SW480 (cell line): ENCODE measurements at regions not wholly inside any gene's neighbourhood (a gene's known extent, or its start where the extent isn't known, plus 50 kb on each side); places are given as distances from the start of the nearest gene placed in this dataset.
A peak's percentile ranks its signal among the peaks of the same experiment; 100 is the strongest.

Source experiments
- DNase-seq: peaks from one replicate; pipeline ENCODE4 v3.0.0-alpha.2; 2016; ENCODE audit warnings: low spot score

DNA sequence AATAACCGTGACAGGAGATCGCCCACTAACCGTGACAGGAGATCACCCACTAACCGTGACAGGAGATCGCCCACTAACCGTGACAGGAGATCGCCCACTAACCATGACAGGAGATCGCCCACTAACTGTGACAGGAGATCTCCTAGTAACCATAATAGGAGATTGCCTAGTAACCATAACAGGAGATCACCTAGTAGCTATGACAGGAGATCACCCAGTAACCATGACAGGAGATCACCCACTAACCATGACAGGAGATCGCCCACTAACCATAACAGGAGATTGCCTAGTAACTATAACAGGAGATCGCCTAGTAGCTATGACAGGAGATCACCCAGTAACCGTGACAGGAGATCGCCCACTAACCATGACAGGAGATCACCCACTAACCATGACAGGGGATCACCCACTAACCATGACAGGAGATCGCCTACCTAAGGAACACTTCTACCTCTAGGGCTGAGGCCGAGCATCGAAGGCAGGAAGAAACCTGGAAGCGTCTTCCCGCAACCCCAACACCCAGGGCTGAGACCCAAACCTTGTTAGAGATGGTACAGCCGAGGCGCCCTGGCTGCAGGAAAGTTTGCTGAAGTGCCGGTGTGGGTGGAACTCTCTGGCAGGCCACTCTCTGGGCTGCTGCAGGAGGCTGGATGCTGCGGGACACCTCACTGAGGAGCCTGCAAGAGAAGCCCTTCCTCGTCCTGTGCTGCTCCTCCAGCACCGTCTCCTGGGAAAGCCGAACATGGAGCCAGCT is 67.5 kb upstream of the THY1 start:
- DNase-seq = no peak

DNA sequence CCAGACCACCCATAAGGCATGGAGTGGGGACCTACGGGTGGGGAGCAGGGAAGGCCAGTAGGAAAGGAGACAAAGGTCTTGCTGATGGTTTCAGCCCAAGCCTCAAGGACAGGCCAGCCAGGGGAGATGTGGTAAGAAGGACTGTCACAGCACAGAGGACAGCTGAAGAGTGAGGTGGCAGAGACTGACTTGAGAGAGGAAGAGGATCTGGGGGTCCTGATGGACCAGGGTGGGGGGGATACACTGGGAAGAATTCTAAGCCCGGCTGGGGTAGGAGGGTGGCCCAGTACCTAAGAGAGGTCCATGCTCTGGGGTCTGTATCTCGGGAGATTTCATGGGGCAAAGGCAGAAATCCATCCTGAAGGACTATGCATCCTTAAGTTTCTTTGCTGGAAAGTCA is 66.1 kb upstream of the THY1 start:
- DNase-seq = no peak

DNA sequence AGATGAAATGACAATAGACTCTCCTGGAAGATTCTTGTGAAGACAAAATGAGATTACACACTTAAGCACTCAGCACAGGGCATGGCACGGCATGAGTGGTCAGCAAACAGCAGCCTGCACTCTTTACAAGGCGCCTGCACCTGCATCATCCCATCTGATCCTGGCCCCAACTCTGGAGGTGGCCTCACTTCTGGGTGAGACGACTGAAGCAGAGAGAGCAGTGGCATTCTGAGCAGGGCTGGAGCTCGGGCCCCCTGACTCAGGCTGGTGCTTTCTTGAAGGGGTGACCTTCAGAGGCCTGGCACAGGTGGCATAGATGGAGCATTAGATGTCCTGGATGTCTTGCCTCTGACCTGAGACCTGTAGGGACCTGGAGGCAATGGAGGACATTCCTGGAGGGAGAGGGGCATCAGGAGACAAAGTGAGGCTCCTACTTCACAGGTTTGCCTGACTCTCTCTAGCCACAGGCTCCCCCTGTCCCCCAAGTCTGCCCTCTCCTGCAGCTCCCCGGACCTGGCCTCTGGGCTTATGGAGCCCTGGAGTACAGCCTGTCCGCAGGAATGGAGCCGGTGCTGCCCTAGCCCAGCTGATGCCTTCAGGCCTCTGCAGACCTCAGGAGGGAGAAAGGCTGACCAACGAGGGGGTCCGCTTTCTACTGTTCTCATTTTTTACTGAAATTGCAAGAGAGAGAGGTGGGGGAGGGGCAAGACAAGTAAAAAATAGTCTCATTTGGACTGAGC is 65.5 kb upstream of the THY1 start:
- DNase-seq = no peak

DNA sequence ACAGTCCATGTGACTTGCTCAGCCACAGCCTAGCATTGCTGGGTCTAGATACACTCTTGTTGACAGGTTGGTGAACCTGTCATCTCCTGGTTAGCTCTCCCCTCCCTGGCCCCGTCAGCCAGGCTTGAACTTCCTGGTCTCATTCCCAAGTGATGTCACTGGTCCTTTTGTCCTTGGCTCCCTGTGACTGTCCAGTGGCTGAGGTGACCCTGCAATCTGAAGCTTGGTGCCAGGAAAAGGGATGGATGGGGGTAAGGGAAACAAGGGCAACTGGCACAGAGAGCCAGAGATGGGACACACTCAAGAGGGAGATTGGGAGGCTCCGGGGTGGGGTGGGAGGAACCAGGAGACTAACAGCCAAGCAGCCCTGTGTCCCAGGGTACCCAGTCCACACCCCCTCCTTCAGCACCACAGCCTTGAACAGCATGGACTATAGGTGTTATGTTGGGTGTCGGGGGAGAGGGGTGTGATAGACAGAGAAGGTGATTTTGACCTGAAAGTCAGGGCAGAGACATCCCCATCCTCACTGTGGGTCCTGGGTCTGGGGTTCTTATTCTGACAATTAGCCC is 63.8 kb upstream of the THY1 start:
- DNase-seq = no peak

DNA sequence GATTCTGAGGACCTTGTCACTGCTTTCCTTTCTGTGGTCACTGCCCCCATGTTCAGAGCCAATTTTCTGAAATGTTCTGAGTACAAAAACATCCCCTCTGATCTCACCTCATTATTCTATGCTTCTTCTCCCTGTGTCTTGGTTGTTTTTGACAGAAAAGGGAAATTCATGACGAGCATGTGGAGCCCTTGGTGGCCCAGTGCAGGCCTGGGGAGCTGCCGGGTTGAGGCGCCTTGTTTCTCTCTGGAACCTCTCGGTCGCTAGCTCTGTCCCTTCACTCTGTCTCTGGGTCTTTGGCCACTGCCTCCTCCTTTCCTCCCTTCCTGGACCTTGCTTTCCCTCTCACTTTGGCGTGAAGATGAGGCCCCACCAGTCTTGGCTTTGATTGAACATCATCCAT is 63.0 kb upstream of the THY1 start:
- no peak for DNase-seq

DNA sequence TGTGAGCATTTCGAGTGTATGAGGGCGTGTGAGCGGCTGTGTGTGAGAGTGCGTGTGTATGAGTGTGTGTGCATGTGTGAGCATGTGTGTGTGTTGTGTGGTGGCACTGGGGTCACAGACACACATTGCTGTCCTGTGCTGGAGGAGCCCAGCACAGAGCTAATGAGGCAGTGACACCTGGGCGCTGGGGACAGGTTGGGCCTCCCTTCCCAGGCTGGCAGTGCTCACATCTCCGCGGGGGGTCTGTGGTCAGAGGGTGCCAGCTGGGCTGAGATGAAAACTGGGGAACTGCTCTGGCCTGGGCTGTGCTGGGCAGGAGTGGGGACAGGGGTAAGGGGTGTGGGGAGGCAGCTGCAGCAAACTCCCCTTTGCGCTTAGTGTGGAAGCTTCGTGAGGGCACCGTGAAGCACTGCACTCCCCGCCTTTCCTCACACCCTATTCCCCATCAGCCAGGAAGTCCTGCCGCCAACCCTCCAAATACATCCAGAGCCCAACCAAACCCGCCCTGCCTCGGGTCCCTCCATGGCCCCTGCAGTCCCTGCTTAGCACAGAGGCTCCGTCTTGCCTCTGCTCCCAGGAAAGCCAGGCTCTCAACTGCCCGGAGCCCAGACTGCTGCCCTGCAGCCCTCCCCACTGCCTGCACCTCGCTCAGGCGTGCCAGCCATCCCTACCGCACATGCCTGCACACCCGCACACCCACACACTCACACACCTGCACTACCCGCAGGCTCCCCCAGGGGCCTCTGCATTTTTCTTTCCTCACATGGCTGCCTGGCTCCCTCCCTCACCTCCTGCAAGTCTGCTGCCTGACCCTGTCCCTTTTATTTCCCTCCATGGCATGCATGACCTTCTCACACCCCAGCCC is 62.0 kb upstream of the THY1 start:
- DNase-seq = peak; percentile 70

DNA sequence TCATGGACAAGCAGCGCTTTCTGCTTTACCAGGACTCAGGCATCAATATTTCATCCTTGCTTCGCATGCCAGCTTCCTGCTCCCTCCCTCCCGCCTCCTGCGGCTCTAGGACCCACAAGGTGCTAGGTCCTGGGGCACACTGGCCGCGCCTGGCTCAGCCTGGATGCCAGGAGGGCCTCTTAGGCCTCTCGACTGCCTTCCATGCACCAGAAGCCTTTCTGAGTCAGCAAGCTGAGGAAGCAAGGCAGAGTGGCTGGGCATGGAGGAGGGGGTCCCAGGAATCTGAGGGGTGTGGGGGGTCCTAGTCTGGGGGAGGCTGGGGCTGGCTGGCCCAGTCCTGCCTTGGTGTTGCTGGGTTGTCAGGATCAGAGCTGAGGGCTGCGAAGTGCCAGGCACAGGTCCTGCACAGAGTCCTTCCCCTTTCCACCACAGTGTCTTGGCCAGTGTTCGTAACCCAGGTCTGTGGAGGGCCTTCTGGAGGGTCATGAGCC is 61.0 kb upstream of the THY1 start:
- no peak for DNase-seq

DNA sequence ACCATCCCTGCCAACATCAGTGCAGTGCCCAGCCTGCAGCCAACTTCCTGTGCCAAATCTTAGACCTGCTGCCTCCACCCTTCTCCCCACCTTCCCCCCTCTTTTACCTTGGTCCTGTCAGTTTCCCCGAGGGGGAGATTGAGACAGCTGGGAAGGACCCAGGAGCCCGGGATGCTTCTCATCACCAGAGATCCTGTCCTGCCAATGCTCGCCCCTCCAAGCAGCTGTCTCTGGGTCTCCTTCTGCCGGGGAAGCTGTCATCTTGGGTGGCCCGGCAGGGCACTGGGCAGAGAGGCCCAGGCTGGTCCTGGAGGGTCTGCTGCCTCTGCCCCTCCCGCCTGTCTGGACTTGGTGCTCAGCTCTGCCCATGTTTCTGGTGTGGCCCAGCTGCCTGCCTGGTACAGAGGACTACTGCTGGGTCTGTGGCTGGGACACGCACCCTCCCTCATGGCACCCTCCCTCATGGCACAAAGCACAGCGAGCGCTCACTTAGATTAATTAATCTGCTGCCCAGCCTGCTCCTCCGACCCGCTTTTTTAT is 60.4 kb upstream of the THY1 start:
- no peak for DNase-seq

DNA sequence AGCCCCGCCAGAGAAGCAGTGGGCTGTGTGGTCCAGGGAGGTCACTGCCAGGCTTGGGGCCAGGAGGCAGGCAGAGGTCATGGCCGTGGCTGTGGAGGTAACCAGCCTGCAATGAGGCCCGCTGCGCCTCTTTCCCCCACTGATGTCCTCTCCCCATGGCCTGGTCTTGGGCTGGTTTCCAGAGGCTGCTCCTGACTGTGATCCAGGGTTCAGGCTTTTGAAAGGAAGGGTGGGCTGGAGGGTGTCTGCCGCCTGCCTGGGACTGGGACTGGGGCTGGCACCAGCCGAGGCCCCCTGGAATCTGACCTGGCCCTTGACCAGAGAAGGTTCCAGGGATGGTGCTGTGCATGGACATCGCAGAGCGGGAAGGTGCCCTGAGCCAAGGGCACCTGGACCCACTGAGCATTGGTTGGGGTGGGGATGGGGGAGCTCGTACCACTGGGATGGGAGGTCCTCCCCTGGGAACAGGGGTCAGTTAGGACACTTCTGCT is 59.6 kb upstream of the THY1 start:
- DNase-seq = no peak

DNA sequence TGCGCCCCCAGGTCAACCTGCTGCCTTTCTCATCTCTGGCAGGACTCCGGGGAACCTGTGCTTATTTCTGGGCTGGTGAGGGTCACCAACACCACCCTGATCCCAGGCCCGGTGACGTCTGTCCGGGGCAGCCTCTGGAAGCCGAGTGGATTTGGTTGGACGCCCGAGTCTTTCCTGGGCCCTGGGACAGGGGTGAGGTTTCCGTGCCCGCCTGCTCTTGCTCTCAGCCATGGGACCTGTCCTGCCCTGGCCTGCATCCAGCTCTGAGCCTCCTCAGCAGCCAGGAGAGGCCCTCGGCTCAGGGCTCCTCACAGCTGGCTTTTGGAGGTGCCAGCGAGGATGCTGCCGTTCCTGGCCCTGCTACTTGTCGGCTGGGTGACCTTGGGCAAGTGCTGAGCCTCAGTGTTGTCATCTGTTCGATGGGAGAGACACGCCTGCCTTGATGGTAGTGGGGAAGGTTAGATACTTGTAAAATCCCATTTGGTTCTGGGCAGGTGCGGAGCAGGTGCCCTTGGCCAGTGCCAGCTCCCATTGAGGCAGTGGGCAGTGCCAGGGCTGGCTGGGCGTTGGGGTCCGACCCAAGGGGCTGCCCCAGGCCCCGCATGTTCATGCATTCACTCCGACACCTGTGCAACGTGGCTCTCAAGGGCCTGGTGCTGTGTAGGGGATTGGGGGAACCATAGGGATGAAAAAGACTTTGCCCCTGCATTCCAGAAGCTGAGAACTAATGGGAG is 58.9 kb upstream of the THY1 start:
- no peak for DNase-seq

DNA sequence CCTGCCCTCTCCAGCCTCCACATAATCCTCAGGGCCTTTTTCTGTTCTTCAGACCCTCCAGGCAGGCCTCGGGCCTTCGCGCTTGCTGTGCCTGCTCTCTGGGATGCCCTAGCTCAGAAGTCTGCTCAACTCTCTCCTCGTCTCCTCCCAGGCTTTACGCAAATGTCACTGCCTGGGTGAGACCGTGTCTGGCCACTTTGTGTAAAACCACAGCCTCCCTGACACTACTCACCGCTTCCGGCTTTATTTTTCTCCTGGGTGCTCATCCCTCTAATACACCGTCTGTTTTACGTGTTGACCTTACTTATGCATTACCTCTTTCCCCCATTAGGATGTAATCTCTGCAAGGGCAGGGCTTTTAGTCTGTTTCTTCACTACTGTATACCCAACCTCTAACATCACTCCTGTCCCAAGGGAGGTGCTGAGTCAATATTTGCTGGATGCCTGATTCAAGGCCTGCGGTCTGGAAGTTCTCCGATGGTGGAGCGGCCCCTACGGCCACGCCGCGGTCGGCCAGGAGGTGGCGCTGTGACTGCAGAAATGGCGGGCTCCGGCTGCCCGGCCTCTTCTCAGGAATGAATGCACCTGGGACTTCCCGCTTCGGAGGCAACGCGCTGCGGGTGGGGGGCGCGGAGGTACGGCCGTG is 58.2 kb upstream of the THY1 start:
- peak; percentile 88 for DNase-seq

DNA sequence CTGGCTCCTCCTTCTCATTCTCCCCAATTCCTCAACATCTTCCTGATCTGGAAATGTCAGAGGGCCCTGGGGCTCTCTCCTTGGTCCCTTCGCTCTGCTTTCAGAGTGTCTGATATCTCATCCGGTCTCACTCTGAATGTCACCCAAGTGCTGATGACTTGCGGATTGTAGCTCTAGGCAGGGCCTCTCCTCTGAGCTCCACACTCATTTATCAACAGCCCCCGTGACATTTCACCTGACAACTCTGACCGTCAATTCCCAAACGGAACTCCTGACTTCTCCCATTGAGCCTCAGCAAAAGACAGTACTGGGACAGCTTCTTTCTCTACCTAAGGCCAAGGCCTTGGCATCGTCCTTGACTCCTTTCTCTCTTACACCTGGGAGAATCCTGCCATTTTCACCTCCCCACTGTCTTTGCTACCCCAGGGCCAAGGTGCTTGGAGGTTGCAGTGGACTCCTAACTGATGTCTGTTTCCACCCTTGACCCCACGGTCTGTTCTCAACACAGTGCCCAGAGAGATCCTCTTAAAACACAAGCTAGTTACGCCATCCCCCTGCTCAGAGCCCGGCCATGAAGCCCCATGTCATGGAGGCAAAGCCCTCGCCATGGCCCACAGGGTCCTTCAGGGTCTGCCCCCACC is 57.5 kb upstream of the THY1 start:
- no peak for DNase-seq

DNA sequence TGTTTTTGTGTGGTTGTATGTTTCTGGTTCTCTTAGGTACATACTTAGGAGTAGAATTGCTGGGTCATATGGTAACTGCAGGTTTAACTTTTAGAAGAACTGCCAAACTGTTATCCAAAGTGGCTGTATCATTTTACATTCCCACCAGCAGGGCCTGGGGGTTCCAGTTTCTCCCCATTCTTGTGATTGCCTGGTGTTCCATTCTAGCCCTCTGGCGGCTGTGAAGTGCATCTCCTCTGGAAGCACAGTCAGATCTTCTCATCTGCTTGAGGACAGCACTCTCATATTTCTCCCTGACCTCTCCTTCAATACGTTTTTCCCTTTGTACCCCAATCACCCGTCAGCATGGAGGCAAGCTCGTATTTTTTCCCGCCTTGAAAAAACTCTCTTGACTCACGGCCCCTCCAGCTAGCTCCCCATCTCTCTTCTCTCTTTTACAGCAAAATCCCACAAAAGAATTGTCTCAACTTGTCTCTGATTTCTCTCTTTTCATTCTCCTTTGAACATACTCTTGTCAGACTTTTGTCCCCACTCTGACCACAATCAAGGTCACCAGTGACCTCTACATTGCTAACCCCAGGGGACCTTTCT is 56.8 kb upstream of the THY1 start:
- no peak for DNase-seq

DNA sequence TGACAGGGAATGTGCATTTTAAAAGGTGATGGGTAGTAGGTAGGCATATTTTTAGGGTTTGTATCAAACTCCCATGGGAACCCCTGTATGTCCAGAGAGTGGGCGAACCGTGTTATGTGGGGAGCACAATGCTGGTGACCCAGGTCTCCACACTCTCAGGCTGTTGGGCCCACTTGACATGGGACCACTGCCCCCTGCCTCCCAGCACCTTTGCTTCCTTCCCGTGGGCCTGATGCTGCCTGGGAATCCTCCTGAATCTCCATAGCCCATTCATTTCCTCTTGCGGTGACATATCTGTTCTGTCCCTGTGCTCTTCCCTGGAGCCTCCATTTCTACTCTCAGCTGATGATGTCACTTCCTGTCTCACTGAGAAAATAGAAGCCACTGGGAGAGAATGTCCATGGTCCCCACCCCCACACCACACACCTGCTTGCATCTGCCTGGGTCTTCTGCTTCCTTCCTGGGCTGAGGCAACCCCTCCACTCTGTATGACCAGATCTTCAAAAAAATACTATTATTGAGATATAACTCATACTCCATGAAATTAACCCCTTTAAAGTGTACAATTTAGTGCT is 55.8 kb upstream of the THY1 start:
- DNase-seq = peak; percentile 14

DNA sequence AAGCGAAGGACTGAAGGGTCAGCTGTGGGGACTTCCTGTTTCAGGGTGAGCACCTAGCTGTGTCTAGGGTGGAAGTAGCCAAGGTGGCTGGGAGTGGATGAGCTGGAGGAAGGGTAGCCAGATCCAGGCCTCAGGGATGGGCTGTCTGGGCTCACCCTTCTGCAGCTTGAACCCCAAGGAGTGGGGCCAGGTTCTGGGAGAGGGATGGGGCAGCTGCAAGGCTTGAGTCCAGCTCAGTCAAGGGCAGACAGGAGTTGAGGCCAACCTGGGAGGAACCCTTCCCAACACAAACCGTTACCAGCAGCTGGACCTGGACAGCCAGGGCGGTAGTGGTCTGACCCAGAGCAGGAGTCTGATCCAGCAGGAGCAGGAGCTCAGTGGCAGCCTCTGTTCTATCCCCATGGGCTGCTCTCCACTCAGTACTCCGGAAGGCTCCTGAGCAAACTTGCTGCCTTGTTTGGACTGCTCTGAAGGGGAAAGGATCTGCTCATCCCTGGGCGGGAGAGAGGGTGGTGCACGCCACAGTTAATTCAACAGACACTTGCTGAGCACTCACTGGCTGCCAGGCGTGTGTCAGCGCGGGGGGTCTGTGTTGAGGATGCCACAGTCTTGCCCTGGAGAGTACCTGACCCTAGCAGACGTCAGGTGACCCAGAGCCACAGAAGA is 53.8 kb upstream of the THY1 start:
- DNase-seq = no peak

DNA sequence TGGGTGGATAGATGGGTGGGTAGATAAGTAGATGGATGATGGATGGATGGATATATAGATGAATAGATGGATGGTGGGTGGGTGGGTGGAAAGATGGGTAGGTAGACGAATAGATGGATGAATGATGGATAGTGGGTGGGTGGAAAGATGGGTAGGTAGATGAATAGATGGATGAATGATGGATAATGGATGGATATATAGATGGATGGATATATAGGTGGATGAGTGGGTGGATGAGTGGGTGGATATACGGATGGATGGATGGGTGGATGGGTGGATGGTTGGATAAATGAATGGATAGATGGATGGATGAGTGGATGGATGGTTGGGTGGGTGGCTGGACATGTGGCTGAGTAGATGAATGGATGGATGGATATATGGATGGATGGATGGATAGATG is 53.1 kb upstream of the THY1 start:
- DNase-seq = no peak

DNA sequence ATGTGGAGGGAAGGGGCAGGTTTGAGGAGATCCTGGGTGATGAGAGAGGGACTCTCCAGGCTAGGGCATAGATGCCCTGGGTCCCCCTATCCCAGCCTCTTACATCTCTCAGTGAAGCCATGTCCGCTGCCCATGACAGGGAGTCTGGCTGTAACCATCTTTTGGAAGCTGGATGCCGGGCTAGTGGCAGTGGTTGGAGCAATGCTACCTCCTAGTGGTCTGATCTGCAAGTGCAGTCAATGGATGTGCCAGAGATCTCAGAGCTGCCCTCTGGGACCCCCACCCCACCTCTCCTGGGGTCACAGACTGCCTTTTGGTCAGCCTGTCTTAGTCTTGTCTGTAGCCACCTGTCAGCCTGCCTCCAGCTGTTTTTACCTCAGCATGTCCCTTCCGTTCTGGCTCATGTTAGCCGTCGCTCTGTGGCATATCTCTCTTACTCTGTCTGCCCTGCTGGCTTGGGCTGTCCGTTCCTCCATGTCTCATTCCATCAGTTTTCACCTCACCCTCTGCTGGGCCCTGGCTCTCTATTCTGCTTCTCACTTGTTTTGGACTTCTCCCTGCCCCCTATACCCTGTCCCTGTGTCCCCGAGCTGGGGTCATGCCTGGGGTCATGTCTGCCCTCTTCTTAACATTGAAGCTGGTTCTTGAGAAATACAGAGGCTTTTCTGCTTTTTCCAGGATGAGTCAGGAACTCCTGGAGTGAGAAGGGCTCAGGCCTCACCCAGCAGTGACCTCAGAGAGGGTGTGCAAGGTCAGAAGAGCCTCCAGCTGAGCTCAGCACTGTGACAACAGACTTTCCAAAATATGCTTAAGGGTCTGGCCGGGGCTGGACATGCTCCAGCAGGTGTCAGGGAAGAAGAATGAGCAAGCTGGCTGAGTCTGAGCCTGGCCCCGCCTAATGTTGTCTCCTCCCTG is 52.0 kb upstream of the THY1 start:
- DNase-seq = peak; percentile 54
